ENCODE measurements at regions not wholly inside any gene's neighbourhood (a gene's known extent, or its start where the extent isn't known, plus 50 kb on each side); places are given as distances from the start of the nearest gene placed in this dataset.
"Not testable (repeated sequence)": the region's sequence is repeated elsewhere in the genome, so short reads cannot be mapped to it uniquely, and the experiment has no call there.

- no peaks in the 10 kb centered on the region for H4K20me1 ChIP-seq
- no peaks in the 10 kb centered on the region for H3K27me3 ChIP-seq
- no peaks in the 10 kb centered on the region for H3K4me1 ChIP-seq
- no peaks in the 10 kb centered on the region for H3K36me3 ChIP-seq
- TF ChIP-seq Cebpa-rat (IDR thresholded peaks at IDR 0.05) = no peak
- no peak overlapping the region for H3K9ac ChIP-seq
- H3K27ac ChIP-seq = no peak overlapping the region
- H3K4me2 ChIP-seq = no peak overlapping the region
- H3K9me3 ChIP-seq = no peaks in the 10 kb centered on the region
- no peak overlapping the region for H3K4me3 ChIP-seq
These were observed 278.6 kb upstream of the GNPDA2 start for GRCh38 chr4:45004847-45005565.

GRCh38 chr4:45004326-45004725, 278.0 kb upstream of the GNPDA2 start:
- Histone ChIP-seq H3K27ac (no peak overlapping the region), H3K4me3 (no peak overlapping the region), H3K4me2 (no peak overlapping the region), H3K9me3 (no peaks in the 10 kb centered on the region), H3K27me3 (no peaks in the 10 kb centered on the region), H3K9ac (no peak overlapping the region), H3K4me1 (no peaks in the 10 kb centered on the region), H4K20me1 (no peaks in the 10 kb centered on the region), H3K36me3 (no peaks in the 10 kb centered on the region)
- TF ChIP-seq Cebpa-rat (IDR thresholded peaks at IDR 0.05) = no peak

- H3K4me1 ChIP-seq = no peaks in the 10 kb centered on the region
- H3K4me2 ChIP-seq = no peak overlapping the region
- H4K20me1 ChIP-seq = no peaks in the 10 kb centered on the region
- no peaks in the 10 kb centered on the region for H3K9me3 ChIP-seq
- no peak overlapping the region for H3K4me3 ChIP-seq
- H3K27ac ChIP-seq = no peak overlapping the region
- no peaks in the 10 kb centered on the region for H3K27me3 ChIP-seq
- H3K9ac ChIP-seq = no peak overlapping the region
- TF ChIP-seq Cebpa-rat (IDR thresholded peaks at IDR 0.05) = no peak
- no peaks in the 10 kb centered on the region for H3K36me3 ChIP-seq
These were observed 270.0 kb upstream of the GNPDA2 start for GRCh38 chr4:44996276-44996845.

GRCh38 chr4:44988011-44988410, 261.7 kb upstream of the GNPDA2 start:
- H3K27me3 ChIP-seq = no peaks in the 10 kb centered on the region
- no peaks in the 10 kb centered on the region for H4K20me1 ChIP-seq
- no peak overlapping the region for H3K9ac ChIP-seq
- H3K4me2 ChIP-seq = no peak overlapping the region
- no peak overlapping the region for H3K4me3 ChIP-seq
- H3K4me1 ChIP-seq = no peaks in the 10 kb centered on the region
- TF ChIP-seq Cebpa-rat (IDR thresholded peaks at IDR 0.05) = no peak
- H3K9me3 ChIP-seq = no peaks in the 10 kb centered on the region
- H3K36me3 ChIP-seq = no peaks in the 10 kb centered on the region
- no peak overlapping the region for H3K27ac ChIP-seq

- H3K4me3 ChIP-seq = no peak overlapping the region
- H3K9me3 ChIP-seq = no peaks in the 10 kb centered on the region
- H3K9ac ChIP-seq = no peak overlapping the region
- no peaks in the 10 kb centered on the region for H3K36me3 ChIP-seq
- H3K27me3 ChIP-seq = no peaks in the 10 kb centered on the region
- H3K27ac ChIP-seq = no peak overlapping the region
- H3K4me2 ChIP-seq = no peak overlapping the region
- H4K20me1 ChIP-seq = no peaks in the 10 kb centered on the region
- H3K4me1 ChIP-seq = no peaks in the 10 kb centered on the region
- TF ChIP-seq Cebpa-rat (IDR thresholded peaks at IDR 0.05) = no peak
These were observed 259.6 kb upstream of the GNPDA2 start for GRCh38 chr4:44985938-44986337.

- no peak overlapping the region for H3K27ac ChIP-seq
- no peak for TF ChIP-seq Cebpa-rat (IDR thresholded peaks at IDR 0.05)
- no peaks in the 10 kb centered on the region for H3K27me3 ChIP-seq
- H3K36me3 ChIP-seq = no peaks in the 10 kb centered on the region
- no peak overlapping the region for H3K4me2 ChIP-seq
- H4K20me1 ChIP-seq = no peaks in the 10 kb centered on the region
- no peak overlapping the region for H3K9ac ChIP-seq
- H3K4me1 ChIP-seq = no peaks in the 10 kb centered on the region
- no peak overlapping the region for H3K4me3 ChIP-seq
- no peaks in the 10 kb centered on the region for H3K9me3 ChIP-seq
These were observed 258.8 kb upstream of the GNPDA2 start for GRCh38 chr4:44985152-44985551.

GRCh38 chr4:44984083-44984482, 257.7 kb upstream of the GNPDA2 start:
- H3K9me3 ChIP-seq = no peaks in the 10 kb centered on the region
- TF ChIP-seq Cebpa-rat (IDR thresholded peaks at IDR 0.05) = no peak
- H3K9ac ChIP-seq = no peak overlapping the region
- no peak overlapping the region for H3K27ac ChIP-seq
- no peaks in the 10 kb centered on the region for H3K27me3 ChIP-seq
- H3K4me2 ChIP-seq = no peak overlapping the region
- H3K36me3 ChIP-seq = no peaks in the 10 kb centered on the region
- no peaks in the 10 kb centered on the region for H4K20me1 ChIP-seq
- no peaks in the 10 kb centered on the region for H3K4me1 ChIP-seq
- H3K4me3 ChIP-seq = no peak overlapping the region

GRCh38 chr4:44983083-44983482, 256.7 kb upstream of the GNPDA2 start:
- H3K27me3 ChIP-seq = no peaks in the 10 kb centered on the region
- H3K36me3 ChIP-seq = no peaks in the 10 kb centered on the region
- H3K9me3 ChIP-seq = no peaks in the 10 kb centered on the region
- no peak overlapping the region for H3K27ac ChIP-seq
- H3K4me3 ChIP-seq = no peak overlapping the region
- no peak overlapping the region for H3K9ac ChIP-seq
- no peaks in the 10 kb centered on the region for H3K4me1 ChIP-seq
- no peak overlapping the region for H3K4me2 ChIP-seq
- H4K20me1 ChIP-seq = no peaks in the 10 kb centered on the region
- TF ChIP-seq Cebpa-rat (IDR thresholded peaks at IDR 0.05) = no peak

GRCh38 chr4:44978020-44978419, 251.7 kb upstream of the GNPDA2 start:
- Histone ChIP-seq H3K36me3 (no peaks in the 10 kb centered on the region), H3K9ac (no peak overlapping the region), H3K9me3 (no peaks in the 10 kb centered on the region), H3K27ac (no peak overlapping the region), H3K27me3 (no peaks in the 10 kb centered on the region), H4K20me1 (no peaks in the 10 kb centered on the region), H3K4me1 (no peaks in the 10 kb centered on the region), H3K4me2 (no peak overlapping the region), H3K4me3 (no peak overlapping the region)
- TF ChIP-seq Cebpa-rat (IDR thresholded peaks at IDR 0.05) = no peak

- no peaks in the 10 kb centered on the region for H3K36me3 ChIP-seq
- H3K27me3 ChIP-seq = no peaks in the 10 kb centered on the region
- no peaks in the 10 kb centered on the region for H3K4me1 ChIP-seq
- H3K9ac ChIP-seq = no peak overlapping the region
- H3K27ac ChIP-seq = no peak overlapping the region
- no peak for TF ChIP-seq Cebpa-rat (IDR thresholded peaks at IDR 0.05)
- no peaks in the 10 kb centered on the region for H4K20me1 ChIP-seq
- peaks cover 10% of the 10 kb centered on the region for H3K9me3 ChIP-seq
- no peak overlapping the region for H3K4me3 ChIP-seq
- no peak overlapping the region for H3K4me2 ChIP-seq
These were observed 239.2 kb upstream of the GNPDA2 start for GRCh38 chr4:44965435-44966095.

- not testable (repeated sequence) for H3K4me2 ChIP-seq, H3K27me3 ChIP-seq, H3K36me3 ChIP-seq, H3K27ac ChIP-seq, H3K4me3 ChIP-seq, H3K9ac ChIP-seq, H4K20me1 ChIP-seq, H3K4me1 ChIP-seq, H3K9me3 ChIP-seq
These were observed 237.7 kb upstream of the GNPDA2 start for GRCh38 chr4:44964086-44964485.
